Left lung (tissue), 4 donors: ENCODE measurements at regions not wholly inside any gene's neighbourhood (a gene's known extent, or its start where the extent isn't known, plus 50 kb on each side); places are given as distances from the start of the nearest gene placed in this dataset.

Source experiments
- ATAC-seq: fragments of 200-7000 bp; cut with Tn5 transposase; one replicate; pipeline ENCODE4 v1.9.1; 2020; ENCODE audit warnings: moderate library complexity
- DNase-seq, 4 donors: peaks; one replicate each; pipeline ENCODE4 v3.0.0-alpha.2; 2013 to 2020
- H3K27ac ChIP-seq, 2 donors: fragments of 200-600 bp; sonication (generic) in 1 of 2; one replicate each; pipeline versions ENCODE4 v1.5.0 to v1.8.0; 2020 to 2021
- H3K27me3 ChIP-seq, 2 donors: fragments of 200-600 bp; sonication (generic) in 1 of 2; one replicate each; pipeline versions ENCODE4 v1.5.0 to v1.8.0; 2020 to 2021
- H3K36me3 ChIP-seq, 2 donors: fragments of 200-600 bp; sonication (generic) in 1 of 2; one replicate each; pipeline versions ENCODE4 v1.5.0 to v1.8.0; 2020 to 2021
- H3K4me1 ChIP-seq, 2 donors: fragments of 200-600 bp; one replicate each; pipeline ENCODE4 v1.8.0; 2021
- H3K4me3 ChIP-seq, 2 donors: fragments of 200-600 bp; sonication (generic) in 1 of 2; one replicate each; pipeline versions ENCODE4 v1.5.0 to v1.8.0; 2020 to 2021; ENCODE audit warnings: mild to moderate bottlenecking in 1 of 2
- H3K9me3 ChIP-seq, 2 donors: fragments of 200-600 bp; sonication (generic) in 1 of 2; one replicate each; pipeline versions ENCODE4 v1.5.0 to v1.8.0; 2020 to 2021
- intact Hi-C, 2 donors: fragments of 100-400 bp; cut with DNase I; formaldehyde crosslinking; loops; one replicate each; pipeline versions ENCODE4 v1.11.2 to v1.14.2; 2022
- TF ChIP-seq, protein P1 (sequence below), 2 donors: fragments of 200-600 bp; sonication (generic) in 1 of 2; IDR thresholded peaks; one replicate each; pipeline versions ENCODE4 v1.5.0 to v1.8.0; 2021; ENCODE audit warnings: antibody characterized with exemption in 2 of 2
- donor health status: DM: no; HTN: yes; CAD: no.
- donor health status: DM: no; HTN: no; CAD: no.

DNA sequence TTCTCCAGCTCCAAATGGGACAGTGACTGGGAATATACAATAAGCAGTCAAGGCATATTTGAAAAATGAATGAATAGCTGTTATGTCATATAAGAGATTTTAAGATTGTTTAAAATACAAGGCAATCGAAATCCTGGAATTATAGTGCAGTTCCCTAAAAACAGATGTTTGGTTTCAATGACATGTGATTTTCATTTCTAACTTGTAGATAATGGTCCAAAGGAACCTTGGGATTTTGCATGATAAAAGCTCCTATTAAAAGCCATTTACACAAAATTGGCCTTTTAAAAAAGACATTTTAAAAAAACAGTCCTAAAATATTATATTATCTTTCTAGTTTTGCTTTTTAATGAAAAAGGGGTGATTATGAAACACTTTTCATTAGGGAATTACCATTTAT, 905.1 kb downstream of the GALC start:
- H3K4me1 ChIP-seq: no peaks in the 10 kb centered on the region
- H3K9me3 ChIP-seq: peaks cover 0 to 6% of the 10 kb centered on the region in 2 donors
- TF ChIP-seq, protein P1, sequence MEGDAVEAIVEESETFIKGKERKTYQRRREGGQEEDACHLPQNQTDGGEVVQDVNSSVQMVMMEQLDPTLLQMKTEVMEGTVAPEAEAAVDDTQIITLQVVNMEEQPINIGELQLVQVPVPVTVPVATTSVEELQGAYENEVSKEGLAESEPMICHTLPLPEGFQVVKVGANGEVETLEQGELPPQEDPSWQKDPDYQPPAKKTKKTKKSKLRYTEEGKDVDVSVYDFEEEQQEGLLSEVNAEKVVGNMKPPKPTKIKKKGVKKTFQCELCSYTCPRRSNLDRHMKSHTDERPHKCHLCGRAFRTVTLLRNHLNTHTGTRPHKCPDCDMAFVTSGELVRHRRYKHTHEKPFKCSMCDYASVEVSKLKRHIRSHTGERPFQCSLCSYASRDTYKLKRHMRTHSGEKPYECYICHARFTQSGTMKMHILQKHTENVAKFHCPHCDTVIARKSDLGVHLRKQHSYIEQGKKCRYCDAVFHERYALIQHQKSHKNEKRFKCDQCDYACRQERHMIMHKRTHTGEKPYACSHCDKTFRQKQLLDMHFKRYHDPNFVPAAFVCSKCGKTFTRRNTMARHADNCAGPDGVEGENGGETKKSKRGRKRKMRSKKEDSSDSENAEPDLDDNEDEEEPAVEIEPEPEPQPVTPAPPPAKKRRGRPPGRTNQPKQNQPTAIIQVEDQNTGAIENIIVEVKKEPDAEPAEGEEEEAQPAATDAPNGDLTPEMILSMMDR (IDR thresholded peaks at IDR 0.05): no peak
- H3K4me3 ChIP-seq: no peak overlapping the region
- peak in 2 of 4 donors; percentile 79 to 82 for DNase-seq
- H3K36me3 ChIP-seq: no peaks in the 10 kb centered on the region
- ATAC-seq: no peak
- intact Hi-C loops: no loop called here
- no peaks in the 10 kb centered on the region for H3K27me3 ChIP-seq
- no peak overlapping the region for H3K27ac ChIP-seq

- TF ChIP-seq, protein P1 (IDR thresholded peaks at IDR 0.05): no peak
- H3K4me1 ChIP-seq: no peaks in the 10 kb centered on the region
- ATAC-seq: no peak
Measured at GRCh38 chr14:87084908-87085307, 908.1 kb downstream of the GALC start.

DNA sequence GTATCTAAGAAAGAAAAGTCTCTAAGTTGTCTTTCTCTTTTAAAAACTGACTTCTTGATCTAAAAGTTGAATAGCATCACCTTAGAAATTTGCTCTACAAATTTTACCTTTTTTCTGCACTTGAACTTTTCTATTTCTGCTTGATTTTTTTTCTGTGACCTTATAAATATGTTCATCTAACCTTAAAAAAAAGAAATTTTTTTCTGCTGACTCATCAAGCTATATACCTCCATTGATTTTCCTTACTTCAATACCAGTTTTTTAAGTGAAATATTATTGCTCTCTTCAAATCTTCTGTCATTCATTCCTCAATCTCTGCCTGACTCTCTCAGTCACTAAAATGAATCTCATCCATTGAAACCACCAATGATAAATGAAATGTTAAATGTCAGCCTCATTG, 910.1 kb downstream of the GALC start:
- no peaks in the 10 kb centered on the region for H3K36me3 ChIP-seq
- TF ChIP-seq, protein P1 (IDR thresholded peaks at IDR 0.05): no peak
- no peaks in the 10 kb centered on the region for H3K27me3 ChIP-seq
- H3K9me3 ChIP-seq: peaks cover 0 to 4% of the 10 kb centered on the region in 2 donors
- no peak overlapping the region for H3K4me3 ChIP-seq
- no peak overlapping the region for H3K27ac ChIP-seq
- intact Hi-C loops: no loop called here
- DNase-seq: no peak
- H3K4me1 ChIP-seq: no peaks in the 10 kb centered on the region
- ATAC-seq: no peak

More at GRCh38 chr14:87084908-87085307, 908.1 kb downstream of the GALC start:
- Histone ChIP-seq H3K4me3 (no peak overlapping the region), H3K9me3 (peaks cover 0 to 4% of the 10 kb centered on the region in 2 donors), H3K27me3 (no peaks in the 10 kb centered on the region), H3K27ac (no peak overlapping the region), H3K36me3 (no peaks in the 10 kb centered on the region)
- DNase-seq: no peak
- intact Hi-C loops: no loop called here

GRCh38 chr14:87081004-87081403, 912.0 kb downstream of the GALC start:
- Histone ChIP-seq H3K4me3 (no peak overlapping the region), H3K27me3 (no peaks in the 10 kb centered on the region), H3K36me3 (no peaks in the 10 kb centered on the region), H3K9me3 (peaks cover 0 to 7% of the 10 kb centered on the region in 2 donors), H3K4me1 (no peaks in the 10 kb centered on the region), H3K27ac (no peak overlapping the region)
- no peak for DNase-seq
- TF ChIP-seq, protein P1 (IDR thresholded peaks at IDR 0.05): no peak
- no peak for ATAC-seq
- intact Hi-C loops: no loop called here

DNA sequence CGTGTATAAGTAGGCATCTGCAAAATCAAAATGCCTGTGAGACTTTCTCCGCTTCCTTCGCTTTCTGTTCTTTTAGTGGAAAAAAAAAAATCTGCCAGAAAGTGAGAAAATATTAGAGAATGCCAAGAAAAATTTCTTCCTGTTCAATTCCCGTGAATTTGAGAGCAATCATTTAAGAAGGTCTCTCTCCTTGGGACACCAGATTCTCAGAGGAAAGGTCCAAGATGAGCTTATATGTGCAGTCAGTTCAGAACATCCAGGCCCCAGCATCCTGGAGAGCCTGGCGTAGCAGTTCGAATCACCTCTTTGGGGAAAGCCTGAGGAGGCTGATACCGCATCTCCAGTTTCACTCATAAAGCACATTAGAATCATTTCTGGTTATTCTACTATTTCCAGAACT, 912.8 kb downstream of the GALC start:
- Histone ChIP-seq H3K27ac (no peak overlapping the region), H3K4me3 (no peak overlapping the region), H3K9me3 (peaks cover 0 to 7% of the 10 kb centered on the region in 2 donors), H3K27me3 (no peaks in the 10 kb centered on the region), H3K36me3 (no peaks in the 10 kb centered on the region), H3K4me1 (no peaks in the 10 kb centered on the region)
- ATAC-seq: no peak
- TF ChIP-seq, protein P1 (IDR thresholded peaks at IDR 0.05): no peak
- intact Hi-C loops: no loop called here
- peak in 1 of 4 donors; percentile 3 for DNase-seq
